ENCODE measurements at regions not wholly inside any gene's neighbourhood (a gene's known extent, or its start where the extent isn't known, plus 50 kb on each side); places are given as distances from the start of the nearest gene placed in this dataset.

- no peak for ATAC-seq
- Histone ChIP-seq H3K27ac (ENCODE audit: low read depth, low read length) (no peak overlapping the region), H3K27me3 (ENCODE audit: insufficient read depth, low read length) (no peaks in the 10 kb centered on the region), H2AFZ (ENCODE audit: low read depth, low read length, poor library complexity, severe bottlenecking) (no peak overlapping the region), H3K4me3 (replicated peaks in 1 of 2; ENCODE audit: low read depth in 1 of 2, low read length in 2 of 2) (no peak overlapping the region), H3K9me2 (ENCODE audit: insufficient read depth) (no peaks in the 10 kb centered on the region), H3K36me3 (ENCODE audit: control insufficient read depth in 1 of 2, insufficient read depth in 2 of 2, low read length in 2 of 2) (no peaks in the 10 kb centered on the region), H3K9ac (ENCODE audit: low read length) (no peak overlapping the region), H3K4me2 (ENCODE audit: low read length) (no peak overlapping the region), H3K79me2 (ENCODE audit: insufficient read depth, low read length) (no peaks in the 10 kb centered on the region), H3K4me1 (ENCODE audit: control insufficient read depth in 1 of 2, insufficient read depth in 2 of 2, low read length in 2 of 2) (no peaks in the 10 kb centered on the region), H4K20me1 (ENCODE audit: insufficient read depth) (no peaks in the 10 kb centered on the region), H3K9me3 (ENCODE audit: control insufficient read depth in 1 of 2, insufficient read depth in 1 of 2, low read depth in 1 of 2, low read length in 2 of 2) (no peaks in the 10 kb centered on the region)
- no peak for DNase-seq (ENCODE audit: low read depth, low spot score)
- CTCF ChIA-PET: no interaction called here
- RAD21 ChIA-PET (ENCODE audit: low non-redundant PET in 1 of 2, low total read pairs in 2 of 2, uncharacterized antibody in 2 of 2, unreplicated experiment in 2 of 2): no interaction called here
- POLR2A ChIA-PET: no interaction called here
- intact Hi-C loops (cut with micrococcal nuclease): no loop called here
- BruUV-seq (replicated peaks): no TSS peak
- no peak for TF ChIP-seq EZH2 (IDR thresholded peaks at IDR 0.05)
- no peak for TF ChIP-seq EGR1 (IDR thresholded peaks at IDR 0.05; ENCODE audit: low read depth)
- TF ChIP-seq EZH2phosphoT487 (IDR thresholded peaks at IDR 0.05; ENCODE audit: borderline replicate concordance): no peak
- no peak for TF ChIP-seq YY1 (IDR thresholded peaks at IDR 0.05; ENCODE audit: extremely low read depth, insufficient replicate concordance, low read depth, low read length)
- TF ChIP-seq ZFX (IDR thresholded peaks at IDR 0.05): no peak
Measured at GRCh38 chr5:169424670-169425378, 123.9 kb upstream of the SLIT3 start.

DNA sequence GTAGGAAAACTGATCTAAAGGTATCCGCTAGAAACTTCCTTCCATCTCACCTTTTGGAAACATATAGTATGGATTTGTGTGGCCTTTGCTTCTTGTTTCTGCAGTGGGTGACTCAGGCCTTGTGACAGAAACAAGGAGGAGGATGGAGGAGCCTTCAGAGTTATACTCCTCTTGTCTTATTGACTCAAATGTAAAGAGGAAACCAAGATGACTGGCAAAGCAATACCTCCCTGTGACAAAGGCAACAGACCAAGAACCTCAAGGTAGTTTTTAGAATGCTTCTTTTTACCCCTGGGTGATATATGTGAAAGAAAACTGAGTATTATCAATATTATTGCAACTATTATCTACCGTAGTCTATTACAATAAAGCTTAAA lies 123.3 kb upstream of the SLIT3 start:
- Histone ChIP-seq H3K27ac (ENCODE audit: low read depth, low read length) (no peak overlapping the region), H3K79me2 (ENCODE audit: insufficient read depth, low read length) (no peaks in the 10 kb centered on the region), H3K4me3 (replicated peaks in 1 of 2; ENCODE audit: low read depth in 1 of 2, low read length in 2 of 2) (no peak overlapping the region), H3K36me3 (ENCODE audit: control insufficient read depth in 1 of 2, insufficient read depth in 2 of 2, low read length in 2 of 2) (no peaks in the 10 kb centered on the region), H3K27me3 (ENCODE audit: insufficient read depth, low read length) (no peaks in the 10 kb centered on the region), H3K9ac (ENCODE audit: low read length) (no peak overlapping the region), H3K9me2 (ENCODE audit: insufficient read depth) (no peaks in the 10 kb centered on the region), H2AFZ (ENCODE audit: low read depth, low read length, poor library complexity, severe bottlenecking) (no peak overlapping the region), H4K20me1 (ENCODE audit: insufficient read depth) (no peaks in the 10 kb centered on the region), H3K4me2 (ENCODE audit: low read length) (no peak overlapping the region), H3K4me1 (ENCODE audit: control insufficient read depth in 1 of 2, insufficient read depth in 2 of 2, low read length in 2 of 2) (no peaks in the 10 kb centered on the region), H3K9me3 (ENCODE audit: control insufficient read depth in 1 of 2, insufficient read depth in 1 of 2, low read depth in 1 of 2, low read length in 2 of 2) (no peaks in the 10 kb centered on the region)
- ChIA-PET RAD21 (ENCODE audit: low non-redundant PET in 1 of 2, low total read pairs in 2 of 2, uncharacterized antibody in 2 of 2, unreplicated experiment in 2 of 2) (no interaction called here), CTCF (no interaction called here), POLR2A (no interaction called here)
- intact Hi-C loops (cut with micrococcal nuclease): no loop called here
- TF ChIP-seq, protein P1, sequence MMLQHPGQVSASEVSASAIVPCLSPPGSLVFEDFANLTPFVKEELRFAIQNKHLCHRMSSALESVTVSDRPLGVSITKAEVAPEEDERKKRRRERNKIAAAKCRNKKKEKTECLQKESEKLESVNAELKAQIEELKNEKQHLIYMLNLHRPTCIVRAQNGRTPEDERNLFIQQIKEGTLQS (IDR thresholded peaks at IDR 0.05): no peak
- TF ChIP-seq, protein P2, sequence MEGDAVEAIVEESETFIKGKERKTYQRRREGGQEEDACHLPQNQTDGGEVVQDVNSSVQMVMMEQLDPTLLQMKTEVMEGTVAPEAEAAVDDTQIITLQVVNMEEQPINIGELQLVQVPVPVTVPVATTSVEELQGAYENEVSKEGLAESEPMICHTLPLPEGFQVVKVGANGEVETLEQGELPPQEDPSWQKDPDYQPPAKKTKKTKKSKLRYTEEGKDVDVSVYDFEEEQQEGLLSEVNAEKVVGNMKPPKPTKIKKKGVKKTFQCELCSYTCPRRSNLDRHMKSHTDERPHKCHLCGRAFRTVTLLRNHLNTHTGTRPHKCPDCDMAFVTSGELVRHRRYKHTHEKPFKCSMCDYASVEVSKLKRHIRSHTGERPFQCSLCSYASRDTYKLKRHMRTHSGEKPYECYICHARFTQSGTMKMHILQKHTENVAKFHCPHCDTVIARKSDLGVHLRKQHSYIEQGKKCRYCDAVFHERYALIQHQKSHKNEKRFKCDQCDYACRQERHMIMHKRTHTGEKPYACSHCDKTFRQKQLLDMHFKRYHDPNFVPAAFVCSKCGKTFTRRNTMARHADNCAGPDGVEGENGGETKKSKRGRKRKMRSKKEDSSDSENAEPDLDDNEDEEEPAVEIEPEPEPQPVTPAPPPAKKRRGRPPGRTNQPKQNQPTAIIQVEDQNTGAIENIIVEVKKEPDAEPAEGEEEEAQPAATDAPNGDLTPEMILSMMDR (IDR thresholded peaks at IDR 0.05 in 2 of 3, conservative IDR thresholded peaks at IDR 0.05 in 1 of 3; ENCODE audit: borderline replicate concordance in 1 of 3, insufficient read depth in 1 of 3, low read depth in 2 of 3, low read length in 2 of 3): no peak
- TF ChIP-seq JUND (IDR thresholded peaks at IDR 0.05): no peak
- TF ChIP-seq SIN3A (IDR thresholded peaks at IDR 0.05; ENCODE audit: low read depth): no peak
- TF ChIP-seq CBX3 (IDR thresholded peaks at IDR 0.05; ENCODE audit: low read depth): no peak
- no peak for TF ChIP-seq CEBPB (IDR thresholded peaks at IDR 0.05; ENCODE audit: low read depth)
- no peak for TF ChIP-seq TCF7L2 (IDR thresholded peaks at IDR 0.05; ENCODE audit: borderline replicate concordance, extremely low read depth, insufficient read depth, insufficient read length)
- TF ChIP-seq, protein P3, sequence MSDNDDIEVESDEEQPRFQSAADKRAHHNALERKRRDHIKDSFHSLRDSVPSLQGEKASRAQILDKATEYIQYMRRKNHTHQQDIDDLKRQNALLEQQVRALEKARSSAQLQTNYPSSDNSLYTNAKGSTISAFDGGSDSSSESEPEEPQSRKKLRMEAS (IDR thresholded peaks at IDR 0.05): no peak
- TF ChIP-seq, protein P4, sequence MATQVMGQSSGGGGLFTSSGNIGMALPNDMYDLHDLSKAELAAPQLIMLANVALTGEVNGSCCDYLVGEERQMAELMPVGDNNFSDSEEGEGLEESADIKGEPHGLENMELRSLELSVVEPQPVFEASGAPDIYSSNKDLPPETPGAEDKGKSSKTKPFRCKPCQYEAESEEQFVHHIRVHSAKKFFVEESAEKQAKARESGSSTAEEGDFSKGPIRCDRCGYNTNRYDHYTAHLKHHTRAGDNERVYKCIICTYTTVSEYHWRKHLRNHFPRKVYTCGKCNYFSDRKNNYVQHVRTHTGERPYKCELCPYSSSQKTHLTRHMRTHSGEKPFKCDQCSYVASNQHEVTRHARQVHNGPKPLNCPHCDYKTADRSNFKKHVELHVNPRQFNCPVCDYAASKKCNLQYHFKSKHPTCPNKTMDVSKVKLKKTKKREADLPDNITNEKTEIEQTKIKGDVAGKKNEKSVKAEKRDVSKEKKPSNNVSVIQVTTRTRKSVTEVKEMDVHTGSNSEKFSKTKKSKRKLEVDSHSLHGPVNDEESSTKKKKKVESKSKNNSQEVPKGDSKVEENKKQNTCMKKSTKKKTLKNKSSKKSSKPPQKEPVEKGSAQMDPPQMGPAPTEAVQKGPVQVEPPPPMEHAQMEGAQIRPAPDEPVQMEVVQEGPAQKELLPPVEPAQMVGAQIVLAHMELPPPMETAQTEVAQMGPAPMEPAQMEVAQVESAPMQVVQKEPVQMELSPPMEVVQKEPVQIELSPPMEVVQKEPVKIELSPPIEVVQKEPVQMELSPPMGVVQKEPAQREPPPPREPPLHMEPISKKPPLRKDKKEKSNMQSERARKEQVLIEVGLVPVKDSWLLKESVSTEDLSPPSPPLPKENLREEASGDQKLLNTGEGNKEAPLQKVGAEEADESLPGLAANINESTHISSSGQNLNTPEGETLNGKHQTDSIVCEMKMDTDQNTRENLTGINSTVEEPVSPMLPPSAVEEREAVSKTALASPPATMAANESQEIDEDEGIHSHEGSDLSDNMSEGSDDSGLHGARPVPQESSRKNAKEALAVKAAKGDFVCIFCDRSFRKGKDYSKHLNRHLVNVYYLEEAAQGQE (IDR thresholded peaks at IDR 0.05; ENCODE audit: low read depth): no peak
- no peak for TF ChIP-seq RAD21 (IDR thresholded peaks at IDR 0.05; ENCODE audit: low read depth)
- no peak for TF ChIP-seq SP1 (IDR thresholded peaks at IDR 0.05; ENCODE audit: low read depth)
- no TSS peak for BruUV-seq (replicated peaks)
- no peak for DNase-seq (ENCODE audit: low read depth, low spot score)
- ATAC-seq: no peak

All from HCT116 (cell line).